ENCODE measurements at regions not wholly inside any gene's neighbourhood (a gene's known extent, or its start where the extent isn't known, plus 50 kb on each side); places are given as distances from the start of the nearest gene placed in this dataset.

- no peak for DNase-seq
- Histone ChIP-seq H2AK5ac (ENCODE audit: low read length) (no peak overlapping the region), H3K9ac (ENCODE audit: low read length) (no peak overlapping the region), H4K8ac (ENCODE audit: low read depth, low read length) (no peak overlapping the region), H3K4ac (ENCODE audit: low read depth, low read length) (no peak overlapping the region), H3K36me3 (ENCODE audit: control insufficient read depth, insufficient read depth, low read length) (no peaks in the 10 kb centered on the region), H2BK5ac (ENCODE audit: low read length) (no peak overlapping the region), H3K4me3 (ENCODE audit: low read length) (no peak overlapping the region), H3K23ac (ENCODE audit: low read length) (no peak overlapping the region), H2BK15ac (replicated peaks; ENCODE audit: low read depth) (peak overlapping the region; percentile 74), H3K4me2 (ENCODE audit: low read length) (no peak overlapping the region), H3K4me1 (ENCODE audit: control insufficient read depth, low read depth, low read length) (no peaks in the 10 kb centered on the region), H4K5ac (ENCODE audit: low read length) (no peak overlapping the region), H3K79me1 (ENCODE audit: low read length) (no peaks in the 10 kb centered on the region), H3K27ac (ENCODE audit: low read depth, low read length) (no peak overlapping the region), H3K18ac (ENCODE audit: low read length) (no peak overlapping the region), H2BK120ac (ENCODE audit: low read depth, low read length) (no peak overlapping the region), H3K79me2 (ENCODE audit: control insufficient read depth, insufficient read depth, low read length) (no peaks in the 10 kb centered on the region), H3K56ac (ENCODE audit: low read length) (no peak overlapping the region), H3K27me3 (ENCODE audit: insufficient read depth, low read length, poor library complexity) (no peaks in the 10 kb centered on the region)
- 100% methylated on average over 1 of the region's 5 CpGs for WGBS (ENCODE audit: extremely low coverage, insufficient coverage, low lambda C conversion rate)
These were observed 184.2 kb upstream of the MAN1A1 start for GRCh38 chr6:119533603-119534279.

GRCh38 chr6:119527231-119527578, 177.6 kb upstream of the MAN1A1 start:
- no peak overlapping the region for H3K9ac ChIP-seq (ENCODE audit: low read length)
- no peak overlapping the region for H2AK5ac ChIP-seq (ENCODE audit: low read length)
- no peaks in the 10 kb centered on the region for H3K27me3 ChIP-seq (ENCODE audit: insufficient read depth, low read length, poor library complexity)
- no peak overlapping the region for H3K18ac ChIP-seq (ENCODE audit: low read length)
- H2BK5ac ChIP-seq (ENCODE audit: low read length), result no peak overlapping the region
- H3K79me2 ChIP-seq (ENCODE audit: control insufficient read depth, insufficient read depth, low read length), result no peaks in the 10 kb centered on the region
- peak; percentile 65 for DNase-seq
- no peak overlapping the region for H2BK120ac ChIP-seq (ENCODE audit: low read depth, low read length)
- H2BK15ac ChIP-seq (replicated peaks; ENCODE audit: low read depth), result no peak overlapping the region
- H4K8ac ChIP-seq (ENCODE audit: low read depth, low read length), result no peak overlapping the region
- H3K79me1 ChIP-seq (ENCODE audit: low read length), result no peaks in the 10 kb centered on the region
- no peak overlapping the region for H3K23ac ChIP-seq (ENCODE audit: low read length)
- H3K4me2 ChIP-seq (ENCODE audit: low read length), result no peak overlapping the region
- no peaks in the 10 kb centered on the region for H3K36me3 ChIP-seq (ENCODE audit: control insufficient read depth, insufficient read depth, low read length)
- no CpG with 5 or more reads among the region's 2 CpGs for WGBS (ENCODE audit: extremely low coverage, insufficient coverage, low lambda C conversion rate)
- H3K4me3 ChIP-seq (ENCODE audit: low read length), result no peak overlapping the region
- H3K56ac ChIP-seq (ENCODE audit: low read length), result no peak overlapping the region
- H3K4me1 ChIP-seq (ENCODE audit: control insufficient read depth, low read depth, low read length), result peaks cover 4% of the 10 kb centered on the region
- H3K27ac ChIP-seq (ENCODE audit: low read depth, low read length), result peak overlapping the region; percentile 61
- no peak overlapping the region for H4K5ac ChIP-seq (ENCODE audit: low read length)
- H3K4ac ChIP-seq (ENCODE audit: low read depth, low read length), result no peak overlapping the region

DNA sequence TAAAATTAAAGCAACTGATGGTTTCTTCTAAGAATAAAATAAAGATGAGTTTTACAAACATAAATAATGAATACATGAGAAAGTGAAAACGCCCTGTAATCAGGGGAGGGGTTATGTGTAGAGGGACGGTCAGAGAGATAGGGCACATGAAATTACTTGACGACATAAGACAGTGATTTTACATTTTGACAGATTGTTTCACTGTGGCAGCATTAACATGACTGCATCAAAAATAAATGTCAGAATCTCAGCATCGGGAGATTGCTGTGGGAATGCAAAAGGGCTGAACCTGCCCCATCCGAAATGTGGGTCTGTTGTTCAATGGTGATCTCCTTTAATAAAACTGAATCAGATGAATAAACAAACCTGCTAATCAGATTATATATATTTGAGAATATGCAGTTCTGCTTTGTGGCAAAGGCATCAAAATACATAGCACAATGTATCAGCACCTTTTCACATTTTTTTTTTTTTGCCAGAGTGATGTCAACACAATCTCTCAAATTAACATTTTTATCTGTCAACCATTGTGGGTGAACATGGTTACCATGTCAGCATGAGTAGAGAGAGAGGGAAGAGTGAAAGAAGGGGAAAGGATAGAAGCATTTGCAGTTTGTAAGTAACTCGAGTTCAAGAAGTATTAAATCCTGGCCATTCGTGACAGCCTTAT, 177.1 kb upstream of the MAN1A1 start:
- no peak overlapping the region for H2BK120ac ChIP-seq (ENCODE audit: low read depth, low read length)
- no peak overlapping the region for H4K5ac ChIP-seq (ENCODE audit: low read length)
- peak overlapping the region; percentile 60 for H3K18ac ChIP-seq (ENCODE audit: low read length)
- no peaks in the 10 kb centered on the region for H3K36me3 ChIP-seq (ENCODE audit: control insufficient read depth, insufficient read depth, low read length)
- H2BK15ac ChIP-seq (replicated peaks; ENCODE audit: low read depth), result peak overlapping the region; percentile 19
- H4K8ac ChIP-seq (ENCODE audit: low read depth, low read length), result no peak overlapping the region
- peaks cover 4% of the 10 kb centered on the region for H3K4me1 ChIP-seq (ENCODE audit: control insufficient read depth, low read depth, low read length)
- H2AK5ac ChIP-seq (ENCODE audit: low read length), result no peak overlapping the region
- no peak overlapping the region for H3K9ac ChIP-seq (ENCODE audit: low read length)
- H3K27ac ChIP-seq (ENCODE audit: low read depth, low read length), result peak overlapping the region; percentile 61
- WGBS (ENCODE audit: extremely low coverage, insufficient coverage, low lambda C conversion rate), result no CpG with 5 or more reads among the region's 7 CpGs
- H3K56ac ChIP-seq (ENCODE audit: low read length), result peak overlapping the region; percentile 25
- H3K79me2 ChIP-seq (ENCODE audit: control insufficient read depth, insufficient read depth, low read length), result no peaks in the 10 kb centered on the region
- H3K27me3 ChIP-seq (ENCODE audit: insufficient read depth, low read length, poor library complexity), result no peaks in the 10 kb centered on the region
- H3K79me1 ChIP-seq (ENCODE audit: low read length), result no peaks in the 10 kb centered on the region
- peak overlapping the region; percentile 33 for H2BK5ac ChIP-seq (ENCODE audit: low read length)
- no peak overlapping the region for H3K4me3 ChIP-seq (ENCODE audit: low read length)
- DNase-seq, result peak; percentile 76
- H3K23ac ChIP-seq (ENCODE audit: low read length), result no peak overlapping the region
- no peak overlapping the region for H3K4ac ChIP-seq (ENCODE audit: low read depth, low read length)
- H3K4me2 ChIP-seq (ENCODE audit: low read length), result no peak overlapping the region

- Histone ChIP-seq H4K5ac (ENCODE audit: low read length) (no peak overlapping the region), H3K27ac (ENCODE audit: low read depth, low read length) (no peak overlapping the region), H3K79me2 (ENCODE audit: control insufficient read depth, insufficient read depth, low read length) (no peaks in the 10 kb centered on the region), H2BK5ac (ENCODE audit: low read length) (no peak overlapping the region), H2BK15ac (replicated peaks; ENCODE audit: low read depth) (no peak overlapping the region), H3K9ac (ENCODE audit: low read length) (no peak overlapping the region), H3K4me2 (ENCODE audit: low read length) (no peak overlapping the region), H3K4me1 (ENCODE audit: control insufficient read depth, low read depth, low read length) (peaks cover 4% of the 10 kb centered on the region), H3K79me1 (ENCODE audit: low read length) (no peaks in the 10 kb centered on the region), H3K23ac (ENCODE audit: low read length) (no peak overlapping the region), H3K4ac (ENCODE audit: low read depth, low read length) (no peak overlapping the region), H3K18ac (ENCODE audit: low read length) (no peak overlapping the region), H3K27me3 (ENCODE audit: insufficient read depth, low read length, poor library complexity) (no peaks in the 10 kb centered on the region), H3K56ac (ENCODE audit: low read length) (no peak overlapping the region), H3K36me3 (ENCODE audit: control insufficient read depth, insufficient read depth, low read length) (no peaks in the 10 kb centered on the region), H4K8ac (ENCODE audit: low read depth, low read length) (no peak overlapping the region), H3K4me3 (ENCODE audit: low read length) (no peak overlapping the region), H2BK120ac (ENCODE audit: low read depth, low read length) (no peak overlapping the region), H2AK5ac (ENCODE audit: low read length) (no peak overlapping the region)
- no CpG with 5 or more reads among the region's 1 CpG for WGBS (ENCODE audit: extremely low coverage, insufficient coverage, low lambda C conversion rate)
- DNase-seq, result no peak
These were observed 174.8 kb upstream of the MAN1A1 start for GRCh38 chr6:119524410-119524809.

- H3K79me1 ChIP-seq (ENCODE audit: low read length), result no peaks in the 10 kb centered on the region
- peaks cover 4% of the 10 kb centered on the region for H3K4me1 ChIP-seq (ENCODE audit: control insufficient read depth, low read depth, low read length)
- no peak overlapping the region for H3K56ac ChIP-seq (ENCODE audit: low read length)
These were observed 174.0 kb upstream of the MAN1A1 start for GRCh38 chr6:119523556-119523955.

More at GRCh38 chr6:119523556-119523955, 174.0 kb upstream of the MAN1A1 start:
- Histone ChIP-seq H3K4me2 (ENCODE audit: low read length) (no peak overlapping the region), H2BK120ac (ENCODE audit: low read depth, low read length) (no peak overlapping the region), H3K27me3 (ENCODE audit: insufficient read depth, low read length, poor library complexity) (no peaks in the 10 kb centered on the region), H4K5ac (ENCODE audit: low read length) (no peak overlapping the region), H2AK5ac (ENCODE audit: low read length) (no peak overlapping the region), H4K8ac (ENCODE audit: low read depth, low read length) (no peak overlapping the region), H2BK5ac (ENCODE audit: low read length) (no peak overlapping the region), H3K4me3 (ENCODE audit: low read length) (no peak overlapping the region), H2BK15ac (replicated peaks; ENCODE audit: low read depth) (no peak overlapping the region), H3K23ac (ENCODE audit: low read length) (no peak overlapping the region), H3K36me3 (ENCODE audit: control insufficient read depth, insufficient read depth, low read length) (no peaks in the 10 kb centered on the region), H3K27ac (ENCODE audit: low read depth, low read length) (no peak overlapping the region), H3K4ac (ENCODE audit: low read depth, low read length) (no peak overlapping the region), H3K79me2 (ENCODE audit: control insufficient read depth, insufficient read depth, low read length) (no peaks in the 10 kb centered on the region), H3K9ac (ENCODE audit: low read length) (no peak overlapping the region), H3K18ac (ENCODE audit: low read length) (no peak overlapping the region)
- DNase-seq, result no peak
- no CpG with 5 or more reads among the region's 1 CpG for WGBS (ENCODE audit: extremely low coverage, insufficient coverage, low lambda C conversion rate)

Measured in mesendoderm (in vitro differentiated cells).